ENCODE measurements at regions not wholly inside any gene's neighbourhood (a gene's known extent, or its start where the extent isn't known, plus 50 kb on each side); places are given as distances from the start of the nearest gene placed in this dataset.
"Not testable (repeated sequence)": the region's sequence is repeated elsewhere in the genome, so short reads cannot be mapped to it uniquely, and the experiment has no call there.

DNA sequence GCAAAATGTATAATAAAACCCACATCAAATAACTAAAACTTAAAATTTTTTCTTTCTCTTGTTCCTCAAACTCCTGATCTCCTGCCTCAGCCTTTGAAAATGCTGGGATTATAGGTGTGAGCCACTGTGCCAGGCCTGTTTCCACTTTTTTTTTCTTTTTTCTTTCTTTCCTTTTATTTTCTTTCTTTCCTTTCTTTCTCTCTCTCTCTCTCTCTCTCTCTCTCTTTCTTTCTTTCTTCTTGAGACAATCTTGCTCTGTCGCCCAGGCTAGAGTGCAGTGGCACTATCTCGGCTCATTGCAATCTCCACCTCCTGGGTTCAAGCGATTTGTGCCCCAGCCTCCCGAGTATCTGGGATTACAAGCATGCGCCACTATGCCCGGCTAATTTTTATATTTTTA is 164.6 kb downstream of the OR2B2 start:
- H3K27ac ChIP-seq (ENCODE audit: insufficient read depth in 1 of 2, low read depth in 1 of 2, low read length in 2 of 2, poor library complexity in 1 of 2, severe bottlenecking in 2 of 2), result no peak overlapping the region
- H3K27me3 ChIP-seq (replicated peaks in 2 of 5; ENCODE audit: control insufficient read depth in 4 of 5, insufficient read depth in 5 of 5, low read length in 4 of 5), result peaks cover 15 to 30% (median 16%) of the 10 kb centered on the region in 5 experiments
- DNase-seq, result no peak
- H3K9me3 ChIP-seq (ENCODE audit: control extremely low read depth in 1 of 5, control insufficient read depth in 4 of 5, insufficient read depth in 2 of 5, low read depth in 1 of 5, low read length in 4 of 5), result no peaks in the 10 kb centered on the region
- no peak overlapping the region for H3K4me3 ChIP-seq (ENCODE audit: control insufficient read depth in 1 of 7, extremely low read depth in 1 of 7, insufficient read depth in 4 of 7, low read depth in 2 of 7, low read length in 6 of 7)
- WGBS (ENCODE audit: insufficient coverage), result 97% methylated on average over 5 of the region's 6 CpGs
- ChIA-PET POLR2A (no interaction called here), CTCF (no interaction called here)
- no peaks in the 10 kb centered on the region for H3K36me3 ChIP-seq (ENCODE audit: control insufficient read depth in 4 of 4, insufficient read depth in 4 of 4, low read length in 3 of 4)
- H3K4me1 ChIP-seq (ENCODE audit: control extremely low read depth in 1 of 4, control insufficient read depth in 4 of 4, insufficient read depth in 4 of 4, low read length in 3 of 4), result peaks cover 0 to 3% (median 0%) of the 10 kb centered on the region in 4 experiments

DNA sequence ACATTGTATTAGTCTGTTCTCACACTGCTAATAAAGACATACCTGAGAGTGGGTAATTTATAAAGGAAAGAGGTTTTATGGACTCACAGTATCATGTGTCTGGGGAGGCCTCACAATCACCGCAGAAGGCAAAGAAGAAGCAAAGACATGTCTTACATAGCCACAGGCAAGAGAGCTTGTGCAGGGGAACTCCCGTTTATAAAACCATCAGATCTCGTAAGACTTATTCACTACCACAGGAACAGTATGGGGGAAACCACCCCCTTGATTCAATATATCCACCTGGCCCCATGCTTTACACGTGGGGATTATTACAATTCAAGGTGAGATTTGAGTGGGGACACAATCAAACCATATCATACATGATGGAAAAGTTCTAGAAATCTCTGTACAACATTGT is 165.3 kb downstream of the OR2B2 start:
- DNase-seq; H3K9me3 ChIP-seq (ENCODE audit: control extremely low read depth in 1 of 5, control insufficient read depth in 4 of 5, insufficient read depth in 2 of 5, low read depth in 1 of 5, low read length in 4 of 5); H3K4me1 ChIP-seq (ENCODE audit: control extremely low read depth in 1 of 4, control insufficient read depth in 4 of 4, insufficient read depth in 4 of 4, low read length in 3 of 4); H3K27ac ChIP-seq (ENCODE audit: insufficient read depth in 1 of 2, low read depth in 1 of 2, low read length in 2 of 2, poor library complexity in 1 of 2, severe bottlenecking in 2 of 2); POLR2A ChIA-PET; H3K36me3 ChIP-seq (ENCODE audit: control insufficient read depth in 4 of 4, insufficient read depth in 4 of 4, low read length in 3 of 4); CTCF ChIA-PET; H3K4me3 ChIP-seq (ENCODE audit: control insufficient read depth in 1 of 7, extremely low read depth in 1 of 7, insufficient read depth in 4 of 7, low read depth in 2 of 7, low read length in 6 of 7): not testable (repeated sequence)
- H3K27me3 ChIP-seq (replicated peaks in 2 of 5; ENCODE audit: control insufficient read depth in 4 of 5, insufficient read depth in 5 of 5, low read length in 4 of 5), result peaks cover 15 to 33% (median 19%) of the 10 kb centered on the region in 5 experiments
- WGBS (ENCODE audit: insufficient coverage), result 60% methylated on average over 3 of the region's 4 CpGs

DNA sequence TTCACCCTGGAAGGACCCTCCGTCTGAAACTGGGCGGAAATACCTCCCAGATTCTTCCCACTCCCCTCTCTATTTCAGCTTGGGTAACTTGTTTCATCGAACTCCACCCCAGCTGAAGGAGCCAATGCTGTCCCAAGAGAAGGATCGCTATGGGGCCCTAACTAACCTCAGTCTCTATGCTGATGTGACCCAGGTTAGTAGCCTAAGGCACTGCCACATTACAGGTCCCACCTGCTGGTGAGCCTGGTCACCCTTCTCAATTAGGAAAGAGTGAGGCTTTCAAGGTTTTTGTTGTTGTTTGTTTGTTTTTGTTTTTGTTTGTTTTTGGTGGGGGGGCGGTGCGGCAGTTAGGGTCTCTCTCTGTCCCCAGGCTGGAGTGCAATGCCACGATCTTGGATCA is 168.4 kb downstream of the OR2B2 start:
- peaks cover 15 to 33% (median 19%) of the 10 kb centered on the region in 5 experiments for H3K27me3 ChIP-seq (replicated peaks in 2 of 5; ENCODE audit: control insufficient read depth in 4 of 5, insufficient read depth in 5 of 5, low read length in 4 of 5)
- no peaks in the 10 kb centered on the region for H3K9me3 ChIP-seq (ENCODE audit: control extremely low read depth in 1 of 5, control insufficient read depth in 4 of 5, insufficient read depth in 2 of 5, low read depth in 1 of 5, low read length in 4 of 5)
- no peak for DNase-seq
- H3K36me3 ChIP-seq (ENCODE audit: control insufficient read depth in 4 of 4, insufficient read depth in 4 of 4, low read length in 3 of 4), result no peaks in the 10 kb centered on the region
- H3K4me3 ChIP-seq (ENCODE audit: control insufficient read depth in 1 of 7, extremely low read depth in 1 of 7, insufficient read depth in 4 of 7, low read depth in 2 of 7, low read length in 6 of 7), result no peak overlapping the region
- CTCF ChIA-PET, result no interaction called here
- no peak overlapping the region for H3K27ac ChIP-seq (ENCODE audit: insufficient read depth in 1 of 2, low read depth in 1 of 2, low read length in 2 of 2, poor library complexity in 1 of 2, severe bottlenecking in 2 of 2)
- WGBS (ENCODE audit: insufficient coverage), result 33% methylated on average over 7 of the region's 7 CpGs
- POLR2A ChIA-PET, result no interaction called here
- H3K4me1 ChIP-seq (ENCODE audit: control extremely low read depth in 1 of 4, control insufficient read depth in 4 of 4, insufficient read depth in 4 of 4, low read length in 3 of 4), result no peaks in the 10 kb centered on the region

DNA sequence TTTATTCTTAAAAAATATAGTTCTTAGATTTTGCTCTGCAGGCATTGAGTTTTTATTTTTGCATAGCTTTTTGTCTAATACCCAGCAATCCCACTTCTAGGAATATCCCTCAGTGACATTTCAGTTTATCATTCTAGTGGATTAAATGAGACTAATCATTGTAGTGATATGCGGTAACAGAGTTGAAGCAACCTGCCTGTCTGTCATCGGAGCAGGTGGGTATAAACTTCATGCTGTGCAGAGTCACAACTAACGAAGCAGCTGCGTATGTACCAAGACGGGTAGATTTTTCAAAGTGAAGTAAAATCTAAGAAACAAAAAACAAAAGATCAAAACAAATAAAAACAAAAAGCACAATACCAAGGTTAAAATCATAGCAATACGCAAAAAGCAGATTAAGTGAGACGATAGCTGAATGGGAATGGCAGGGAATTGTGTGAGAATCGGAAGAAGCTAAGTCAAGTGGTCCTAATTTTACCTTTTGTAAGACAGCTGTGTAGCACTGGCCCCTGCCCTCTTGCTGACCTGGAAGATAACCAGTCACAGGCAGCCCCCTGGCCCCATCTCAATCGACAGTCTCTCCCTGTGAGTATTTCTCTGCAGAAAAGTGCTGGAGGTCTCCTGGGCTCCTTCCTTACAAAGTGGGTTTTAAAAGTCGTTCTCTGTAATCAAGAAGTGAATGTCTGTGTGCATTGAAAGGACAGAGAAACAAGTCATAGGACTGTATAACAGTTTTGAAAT is 169.2 kb downstream of the OR2B2 start:
- H3K27me3 ChIP-seq (replicated peaks in 2 of 5; ENCODE audit: control insufficient read depth in 4 of 5, insufficient read depth in 5 of 5, low read length in 4 of 5), result peaks cover 15 to 33% (median 19%) of the 10 kb centered on the region in 5 experiments
- DNase-seq, result no peak
- POLR2A ChIA-PET, result no interaction called here
- H3K4me1 ChIP-seq (ENCODE audit: control extremely low read depth in 1 of 4, control insufficient read depth in 4 of 4, insufficient read depth in 4 of 4, low read length in 3 of 4), result peaks cover 0 to 3% (median 0%) of the 10 kb centered on the region in 4 experiments
- no peak overlapping the region for H3K27ac ChIP-seq (ENCODE audit: insufficient read depth in 1 of 2, low read depth in 1 of 2, low read length in 2 of 2, poor library complexity in 1 of 2, severe bottlenecking in 2 of 2)
- WGBS (ENCODE audit: insufficient coverage), result 76% methylated on average over 7 of the region's 10 CpGs
- H3K36me3 ChIP-seq (ENCODE audit: control insufficient read depth in 4 of 4, insufficient read depth in 4 of 4, low read length in 3 of 4), result no peaks in the 10 kb centered on the region
- CTCF ChIA-PET, result interaction anchor here (0.6 kb wide), 1 partner anchor 629 kb away, joined by 3 read pairs; no protein-coding TSS in a partner anchor
- no peak overlapping the region for H3K4me3 ChIP-seq (ENCODE audit: control insufficient read depth in 1 of 7, extremely low read depth in 1 of 7, insufficient read depth in 4 of 7, low read depth in 2 of 7, low read length in 6 of 7)
- H3K9me3 ChIP-seq (ENCODE audit: control extremely low read depth in 1 of 5, control insufficient read depth in 4 of 5, insufficient read depth in 2 of 5, low read depth in 1 of 5, low read length in 4 of 5), result no peaks in the 10 kb centered on the region

DNA sequence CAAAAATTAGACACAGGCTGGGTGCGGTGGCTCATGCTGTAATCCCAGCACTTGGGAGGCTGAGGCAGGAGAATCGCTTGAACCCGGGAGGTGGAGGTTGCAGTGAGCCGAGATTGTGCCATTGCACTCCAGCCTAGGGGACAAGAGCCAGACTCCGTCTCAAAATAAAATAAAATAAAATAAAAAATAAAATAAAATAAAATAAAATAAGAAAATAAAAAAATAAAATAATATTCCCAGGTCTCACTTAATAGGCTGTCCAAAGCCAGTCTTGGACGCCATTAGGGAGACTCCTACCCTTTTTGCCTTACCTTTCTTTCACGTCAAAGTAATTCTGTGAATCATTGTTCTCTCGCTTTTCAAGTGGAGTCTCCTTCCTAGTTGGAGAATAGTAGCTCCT is 172.3 kb downstream of the OR2B2 start:
- H3K4me1 ChIP-seq (ENCODE audit: control extremely low read depth in 1 of 4, control insufficient read depth in 4 of 4, insufficient read depth in 4 of 4, low read length in 3 of 4); POLR2A ChIA-PET; H3K4me3 ChIP-seq (ENCODE audit: control insufficient read depth in 1 of 7, extremely low read depth in 1 of 7, insufficient read depth in 4 of 7, low read depth in 2 of 7, low read length in 6 of 7); H3K27ac ChIP-seq (ENCODE audit: insufficient read depth in 1 of 2, low read depth in 1 of 2, low read length in 2 of 2, poor library complexity in 1 of 2, severe bottlenecking in 2 of 2); H3K36me3 ChIP-seq (ENCODE audit: control insufficient read depth in 4 of 4, insufficient read depth in 4 of 4, low read length in 3 of 4); H3K9me3 ChIP-seq (ENCODE audit: control extremely low read depth in 1 of 5, control insufficient read depth in 4 of 5, insufficient read depth in 2 of 5, low read depth in 1 of 5, low read length in 4 of 5); DNase-seq: not testable (repeated sequence)
- H3K27me3 ChIP-seq (replicated peaks in 2 of 5; ENCODE audit: control insufficient read depth in 4 of 5, insufficient read depth in 5 of 5, low read length in 4 of 5), result peaks cover 11 to 26% (median 19%) of the 10 kb centered on the region in 5 experiments
- 96% methylated on average over 6 of the region's 8 CpGs for WGBS (ENCODE audit: insufficient coverage)
- CTCF ChIA-PET, result interaction anchor here (1.5 to 1.8 kb wide), 2 partner anchors 12 to 56 kb away, joined by 3 to 4 read pairs; no protein-coding TSS in a partner anchor

DNA sequence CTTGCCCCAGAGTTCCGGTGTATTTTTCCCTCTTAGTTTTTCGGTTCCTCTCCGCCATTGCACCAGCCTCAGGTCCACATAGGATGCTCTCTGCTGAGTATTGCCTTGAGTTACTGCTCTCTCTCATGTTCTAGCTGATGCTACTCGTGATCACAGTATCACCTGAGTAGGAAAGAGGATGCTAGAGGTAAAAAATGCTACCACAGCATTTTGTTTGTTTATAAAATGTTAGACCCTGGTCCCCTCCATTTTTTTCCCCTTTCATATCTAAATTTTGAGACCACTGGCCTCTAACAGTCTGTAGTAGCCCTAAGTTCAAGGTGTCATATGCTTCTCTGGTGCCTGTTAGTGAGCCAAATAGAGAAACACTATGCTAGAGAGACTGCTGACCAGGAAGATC is 175.5 kb downstream of the OR2B2 start:
- Histone ChIP-seq H3K27me3 (replicated peaks in 2 of 5; ENCODE audit: control insufficient read depth in 4 of 5, insufficient read depth in 5 of 5, low read length in 4 of 5) (peaks cover 0 to 3% (median 0%) of the 10 kb centered on the region in 5 experiments), H3K4me1 (ENCODE audit: control extremely low read depth in 1 of 4, control insufficient read depth in 4 of 4, insufficient read depth in 4 of 4, low read length in 3 of 4) (peaks cover 0 to 5% (median 0%) of the 10 kb centered on the region in 4 experiments), H3K9me3 (ENCODE audit: control extremely low read depth in 1 of 5, control insufficient read depth in 4 of 5, insufficient read depth in 2 of 5, low read depth in 1 of 5, low read length in 4 of 5) (no peaks in the 10 kb centered on the region), H3K36me3 (ENCODE audit: control insufficient read depth in 4 of 4, insufficient read depth in 4 of 4, low read length in 3 of 4) (no peaks in the 10 kb centered on the region), H3K4me3 (ENCODE audit: control insufficient read depth in 1 of 7, extremely low read depth in 1 of 7, insufficient read depth in 4 of 7, low read depth in 2 of 7, low read length in 6 of 7) (no peak overlapping the region), H3K27ac (ENCODE audit: insufficient read depth in 1 of 2, low read depth in 1 of 2, low read length in 2 of 2, poor library complexity in 1 of 2, severe bottlenecking in 2 of 2) (no peak overlapping the region)
- DNase-seq, result no peak
- ChIA-PET CTCF (interaction anchor here (0.7 to 0.8 kb wide), 2 partner anchors 25 to 58 kb away, joined by 3 read pairs; no protein-coding TSS in a partner anchor), POLR2A (no interaction called here)
- 100% methylated on average over 3 of the region's 4 CpGs for WGBS (ENCODE audit: insufficient coverage)

DNA sequence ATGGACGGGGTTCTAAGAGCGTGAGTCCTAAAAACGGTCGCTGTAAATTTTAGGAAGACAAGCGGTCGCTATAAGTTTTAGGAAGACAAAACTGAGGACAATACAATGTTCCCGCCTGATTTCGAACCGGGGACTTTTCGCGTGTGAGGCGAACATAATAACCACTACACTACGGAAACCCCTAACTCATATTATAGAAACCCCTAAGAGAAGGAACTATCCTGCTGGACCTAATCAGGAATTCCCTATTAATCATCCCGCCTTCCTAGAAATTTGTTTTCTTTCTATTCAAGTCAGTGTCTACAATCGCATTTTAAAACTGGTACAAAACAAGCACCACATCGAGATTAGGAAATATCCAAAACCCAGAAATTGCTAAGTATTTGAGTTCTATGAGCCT is 183.8 kb downstream of the OR2B2 start:
- WGBS (ENCODE audit: insufficient coverage), result 76% methylated on average over 15 of the region's 16 CpGs
- Histone ChIP-seq H3K4me3 (ENCODE audit: control insufficient read depth in 1 of 7, extremely low read depth in 1 of 7, insufficient read depth in 4 of 7, low read depth in 2 of 7, low read length in 6 of 7) (no peak overlapping the region), H3K27ac (ENCODE audit: insufficient read depth in 1 of 2, low read depth in 1 of 2, low read length in 2 of 2, poor library complexity in 1 of 2, severe bottlenecking in 2 of 2) (no peak overlapping the region), H3K27me3 (replicated peaks in 2 of 5; ENCODE audit: control insufficient read depth in 4 of 5, insufficient read depth in 5 of 5, low read length in 4 of 5) (peaks cover 3 to 26% (median 14%) of the 10 kb centered on the region in 5 experiments), H3K9me3 (ENCODE audit: control extremely low read depth in 1 of 5, control insufficient read depth in 4 of 5, insufficient read depth in 2 of 5, low read depth in 1 of 5, low read length in 4 of 5) (no peaks in the 10 kb centered on the region), H3K36me3 (ENCODE audit: control insufficient read depth in 4 of 4, insufficient read depth in 4 of 4, low read length in 3 of 4) (no peaks in the 10 kb centered on the region), H3K4me1 (ENCODE audit: control extremely low read depth in 1 of 4, control insufficient read depth in 4 of 4, insufficient read depth in 4 of 4, low read length in 3 of 4) (no peaks in the 10 kb centered on the region)
- CTCF ChIA-PET, result no interaction called here
- DNase-seq, result no peak
- POLR2A ChIA-PET, result no interaction called here

All from common myeloid progenitor, CD34-positive (primary cell).